ENCODE measurements at regions not wholly inside any gene's neighbourhood (a gene's known extent, or its start where the extent isn't known, plus 50 kb on each side); places are given as distances from the start of the nearest gene placed in this dataset.

DNA sequence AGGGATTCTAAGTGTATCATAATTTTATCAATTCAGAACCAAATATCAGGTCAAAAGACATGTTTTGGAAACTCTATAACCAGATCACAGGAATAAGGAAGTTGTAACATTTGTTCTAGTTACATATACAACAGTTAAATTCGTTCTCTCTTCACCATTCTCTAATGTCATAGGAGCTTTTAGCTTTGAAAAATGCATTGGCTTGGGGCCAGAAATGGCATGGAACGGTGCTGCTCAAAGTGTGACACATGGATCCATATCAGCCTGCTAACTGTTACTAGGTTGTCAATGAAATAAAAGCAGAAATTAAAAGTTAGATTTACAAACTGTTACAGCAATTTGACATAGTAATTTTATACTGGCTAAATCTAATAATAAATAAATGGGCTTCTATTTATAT lies 120.3 kb downstream of the LCA5 start:
- TF ChIP-seq GABPA (IDR thresholded peaks at IDR 0.05; ENCODE audit: low read depth) (no peak), POLR2AphosphoS5 (IDR thresholded peaks at IDR 0.05; ENCODE audit: low read depth) (no peak), SPI1 (IDR thresholded peaks at IDR 0.05; ENCODE audit: borderline replicate concordance, low read depth) (no peak)
- TF ChIP-seq, protein P1, sequence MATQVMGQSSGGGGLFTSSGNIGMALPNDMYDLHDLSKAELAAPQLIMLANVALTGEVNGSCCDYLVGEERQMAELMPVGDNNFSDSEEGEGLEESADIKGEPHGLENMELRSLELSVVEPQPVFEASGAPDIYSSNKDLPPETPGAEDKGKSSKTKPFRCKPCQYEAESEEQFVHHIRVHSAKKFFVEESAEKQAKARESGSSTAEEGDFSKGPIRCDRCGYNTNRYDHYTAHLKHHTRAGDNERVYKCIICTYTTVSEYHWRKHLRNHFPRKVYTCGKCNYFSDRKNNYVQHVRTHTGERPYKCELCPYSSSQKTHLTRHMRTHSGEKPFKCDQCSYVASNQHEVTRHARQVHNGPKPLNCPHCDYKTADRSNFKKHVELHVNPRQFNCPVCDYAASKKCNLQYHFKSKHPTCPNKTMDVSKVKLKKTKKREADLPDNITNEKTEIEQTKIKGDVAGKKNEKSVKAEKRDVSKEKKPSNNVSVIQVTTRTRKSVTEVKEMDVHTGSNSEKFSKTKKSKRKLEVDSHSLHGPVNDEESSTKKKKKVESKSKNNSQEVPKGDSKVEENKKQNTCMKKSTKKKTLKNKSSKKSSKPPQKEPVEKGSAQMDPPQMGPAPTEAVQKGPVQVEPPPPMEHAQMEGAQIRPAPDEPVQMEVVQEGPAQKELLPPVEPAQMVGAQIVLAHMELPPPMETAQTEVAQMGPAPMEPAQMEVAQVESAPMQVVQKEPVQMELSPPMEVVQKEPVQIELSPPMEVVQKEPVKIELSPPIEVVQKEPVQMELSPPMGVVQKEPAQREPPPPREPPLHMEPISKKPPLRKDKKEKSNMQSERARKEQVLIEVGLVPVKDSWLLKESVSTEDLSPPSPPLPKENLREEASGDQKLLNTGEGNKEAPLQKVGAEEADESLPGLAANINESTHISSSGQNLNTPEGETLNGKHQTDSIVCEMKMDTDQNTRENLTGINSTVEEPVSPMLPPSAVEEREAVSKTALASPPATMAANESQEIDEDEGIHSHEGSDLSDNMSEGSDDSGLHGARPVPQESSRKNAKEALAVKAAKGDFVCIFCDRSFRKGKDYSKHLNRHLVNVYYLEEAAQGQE (IDR thresholded peaks at IDR 0.05; ENCODE audit: insufficient replicate concordance, low read depth): no peak
- TF ChIP-seq, protein P2, sequence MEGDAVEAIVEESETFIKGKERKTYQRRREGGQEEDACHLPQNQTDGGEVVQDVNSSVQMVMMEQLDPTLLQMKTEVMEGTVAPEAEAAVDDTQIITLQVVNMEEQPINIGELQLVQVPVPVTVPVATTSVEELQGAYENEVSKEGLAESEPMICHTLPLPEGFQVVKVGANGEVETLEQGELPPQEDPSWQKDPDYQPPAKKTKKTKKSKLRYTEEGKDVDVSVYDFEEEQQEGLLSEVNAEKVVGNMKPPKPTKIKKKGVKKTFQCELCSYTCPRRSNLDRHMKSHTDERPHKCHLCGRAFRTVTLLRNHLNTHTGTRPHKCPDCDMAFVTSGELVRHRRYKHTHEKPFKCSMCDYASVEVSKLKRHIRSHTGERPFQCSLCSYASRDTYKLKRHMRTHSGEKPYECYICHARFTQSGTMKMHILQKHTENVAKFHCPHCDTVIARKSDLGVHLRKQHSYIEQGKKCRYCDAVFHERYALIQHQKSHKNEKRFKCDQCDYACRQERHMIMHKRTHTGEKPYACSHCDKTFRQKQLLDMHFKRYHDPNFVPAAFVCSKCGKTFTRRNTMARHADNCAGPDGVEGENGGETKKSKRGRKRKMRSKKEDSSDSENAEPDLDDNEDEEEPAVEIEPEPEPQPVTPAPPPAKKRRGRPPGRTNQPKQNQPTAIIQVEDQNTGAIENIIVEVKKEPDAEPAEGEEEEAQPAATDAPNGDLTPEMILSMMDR (IDR thresholded peaks at IDR 0.05; ENCODE audit: insufficient read depth, low read length): no peak
- Histone ChIP-seq H3K27ac (replicated peaks) (no peak overlapping the region), H3K27me3 (ENCODE audit: insufficient read depth, poor library complexity, severe bottlenecking) (no peaks in the 10 kb centered on the region), H3K4me3 (replicated peaks; ENCODE audit: insufficient read depth, low read length) (no peak overlapping the region)
- no peak for DNase-seq (ENCODE audit: low read depth in 1 of 2, low spot score in 1 of 2)

DNA sequence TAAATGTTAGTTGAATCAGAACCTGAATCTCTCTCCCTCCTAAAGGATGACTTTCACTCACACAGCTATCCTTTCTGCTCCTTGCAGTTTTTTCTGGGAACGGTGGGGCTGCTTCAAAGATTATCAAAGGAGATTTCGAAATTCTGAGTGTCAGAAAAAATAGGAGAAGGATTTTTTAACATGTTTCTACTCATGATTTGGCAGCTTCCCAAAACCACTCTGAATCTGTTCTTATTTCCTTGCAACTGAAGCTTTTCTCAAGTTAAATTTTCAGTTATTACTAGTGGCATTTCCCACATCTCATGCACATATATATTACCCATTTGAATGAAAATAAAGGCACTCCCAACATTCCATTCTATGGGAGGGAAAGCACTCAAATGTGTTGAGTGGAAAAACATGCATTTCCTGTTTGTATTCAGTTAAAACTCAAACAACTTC lies 123.6 kb downstream of the LCA5 start:
- DNase-seq (ENCODE audit: low read depth in 1 of 2, low spot score in 1 of 2): no peak
- H3K27me3 ChIP-seq (ENCODE audit: insufficient read depth, poor library complexity, severe bottlenecking): no peaks in the 10 kb centered on the region
- no peak overlapping the region for H3K4me3 ChIP-seq (replicated peaks; ENCODE audit: insufficient read depth, low read length)
- TF ChIP-seq POLR2AphosphoS5 (IDR thresholded peaks at IDR 0.05; ENCODE audit: low read depth) (no peak), GABPA (IDR thresholded peaks at IDR 0.05; ENCODE audit: low read depth) (no peak), SPI1 (IDR thresholded peaks at IDR 0.05; ENCODE audit: borderline replicate concordance, low read depth) (no peak)
- TF ChIP-seq, protein P1 (IDR thresholded peaks at IDR 0.05; ENCODE audit: insufficient replicate concordance, low read depth): no peak
- TF ChIP-seq, protein P2 (IDR thresholded peaks at IDR 0.05; ENCODE audit: insufficient read depth, low read length): no peak
- no peak overlapping the region for H3K27ac ChIP-seq (replicated peaks)

DNA sequence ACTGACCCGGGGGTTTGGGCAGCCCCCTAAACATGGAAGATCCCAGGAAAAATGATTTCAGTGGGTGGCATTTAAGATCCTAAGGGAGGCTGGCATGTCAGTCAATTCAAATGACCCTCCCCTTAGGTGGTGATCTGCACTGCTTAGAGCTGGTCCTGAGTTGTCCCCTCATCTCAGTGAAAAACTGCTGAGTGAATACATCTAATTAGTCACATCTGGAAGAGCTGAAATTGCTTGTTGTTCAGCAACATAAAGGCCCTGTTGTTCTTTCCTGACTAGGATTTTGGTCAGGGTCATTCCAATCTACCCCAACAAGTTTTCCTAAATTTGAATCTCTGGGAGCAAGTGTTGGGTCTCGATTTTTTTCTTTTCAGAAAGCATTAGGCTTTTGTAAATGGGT lies 126.4 kb downstream of the LCA5 start:
- Histone ChIP-seq H3K27me3 (ENCODE audit: insufficient read depth, poor library complexity, severe bottlenecking) (no peaks in the 10 kb centered on the region), H3K27ac (replicated peaks) (no peak overlapping the region), H3K4me3 (replicated peaks; ENCODE audit: insufficient read depth, low read length) (no peak overlapping the region)
- TF ChIP-seq, protein P2 (IDR thresholded peaks at IDR 0.05; ENCODE audit: insufficient read depth, low read length): no peak
- no peak for DNase-seq (ENCODE audit: low read depth in 1 of 2, low spot score in 1 of 2)

DNA sequence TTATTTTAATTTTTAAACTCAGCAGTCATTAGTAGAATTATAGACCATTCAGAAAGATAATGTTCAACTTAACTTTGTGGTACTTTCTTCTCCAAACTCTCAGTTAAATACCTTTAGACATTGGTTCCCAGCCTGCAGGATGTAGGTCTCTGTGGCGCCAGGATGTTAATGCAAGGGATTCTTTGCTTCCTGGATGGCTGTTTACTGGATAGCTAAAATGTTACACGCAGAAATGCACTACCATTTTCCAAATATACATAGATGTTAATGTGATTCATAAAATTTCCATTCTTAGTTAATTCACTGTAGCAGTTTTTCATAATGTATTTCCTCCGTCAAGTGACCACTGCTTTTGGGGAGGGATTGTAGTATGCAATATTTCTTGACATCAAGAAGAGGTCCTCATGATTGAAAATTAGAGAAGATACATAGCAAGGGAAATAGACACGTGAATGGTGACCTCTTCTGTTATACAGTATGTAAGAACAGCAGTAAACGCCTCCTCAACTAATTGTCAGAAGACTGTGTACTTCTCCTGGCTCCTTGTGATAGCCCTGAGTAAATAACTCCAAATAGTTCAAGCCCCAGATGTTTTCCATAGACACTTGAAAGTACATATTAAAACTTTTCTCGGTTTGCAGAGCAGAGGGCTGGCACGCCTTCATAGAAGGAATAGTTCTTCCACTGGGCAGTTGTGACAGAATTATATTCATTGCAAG lies 128.8 kb downstream of the LCA5 start:
- TF ChIP-seq, protein P2 (IDR thresholded peaks at IDR 0.05; ENCODE audit: insufficient read depth, low read length): no peak
- TF ChIP-seq SPI1 (IDR thresholded peaks at IDR 0.05; ENCODE audit: borderline replicate concordance, low read depth): no peak
- no peak for TF ChIP-seq GABPA (IDR thresholded peaks at IDR 0.05; ENCODE audit: low read depth)
- TF ChIP-seq POLR2AphosphoS5 (IDR thresholded peaks at IDR 0.05; ENCODE audit: low read depth): no peak
- TF ChIP-seq, protein P1 (IDR thresholded peaks at IDR 0.05; ENCODE audit: insufficient replicate concordance, low read depth): no peak
- DNase-seq (ENCODE audit: low read depth in 1 of 2, low spot score in 1 of 2): no peak
- Histone ChIP-seq H3K27me3 (ENCODE audit: insufficient read depth, poor library complexity, severe bottlenecking) (no peaks in the 10 kb centered on the region), H3K4me3 (replicated peaks; ENCODE audit: insufficient read depth, low read length) (no peak overlapping the region), H3K27ac (replicated peaks) (no peak overlapping the region)

Data from HL-60 (cell line).